ENCODE measurements at regions not wholly inside any gene's neighbourhood (a gene's known extent, or its start where the extent isn't known, plus 50 kb on each side); places are given as distances from the start of the nearest gene placed in this dataset.

GRCh38 chr5:38009749-38010358 lies 170.0 kb upstream of the GDNF start:
- in situ Hi-C loops (cut with HindIII; ENCODE audit: low pct_unique_long_range_greater_than_20kb, low sequenced_read_pairs) = no loop called here
- H3K4me1 ChIP-seq (ENCODE audit: control insufficient read depth, insufficient read depth, low read length) = no peaks in the 10 kb centered on the region
- H3K27ac ChIP-seq (ENCODE audit: low read length) = no peak overlapping the region
- CTCF ChIA-PET = no interaction called here
- peaks cover 18% of the 10 kb centered on the region for H3K27me3 ChIP-seq (ENCODE audit: control insufficient read depth, insufficient read depth, low read length)
- TF ChIP-seq POLR2AphosphoS5 (IDR thresholded peaks at IDR 0.05; ENCODE audit: low read depth, low read length) = no peak
- no peak for TF ChIP-seq SIN3A (IDR thresholded peaks at IDR 0.05; ENCODE audit: borderline replicate concordance, insufficient read depth, low read depth, low read length)
- TF ChIP-seq CTCF (IDR thresholded peaks at IDR 0.05) = no peak
- no peak for TF ChIP-seq TCF7L2 (IDR thresholded peaks at IDR 0.05; ENCODE audit: low read depth, low read length)
- no peak for TF ChIP-seq REST (IDR thresholded peaks at IDR 0.05; ENCODE audit: insufficient read depth in 1 of 2, low read depth in 2 of 2, low read length in 1 of 2)
- no peak for ATAC-seq
- BruUV-seq (replicated peaks) = no TSS peak
- intact Hi-C loops (cut with micrococcal nuclease; ENCODE audit: unreplicated experiment) = no loop called here
- no peaks in the 10 kb centered on the region for H3K9me3 ChIP-seq (ENCODE audit: control insufficient read depth, insufficient read depth, low read depth, low read length)
- H3K4me3 ChIP-seq (ENCODE audit: low read depth in 2 of 2, low read length in 2 of 2) = no peak overlapping the region
- POLR2A ChIA-PET = no interaction called here
- no peak for DNase-seq (ENCODE audit: low read depth, low spot score)
- H3K36me3 ChIP-seq (ENCODE audit: control insufficient read depth, insufficient read depth, low read length) = no peaks in the 10 kb centered on the region

GRCh38 chr5:38008198-38008597 lies 168.4 kb upstream of the GDNF start:
- H3K9me3 ChIP-seq (ENCODE audit: control insufficient read depth, insufficient read depth, low read depth, low read length) = no peaks in the 10 kb centered on the region
- TF ChIP-seq POLR2AphosphoS5 (IDR thresholded peaks at IDR 0.05; ENCODE audit: low read depth, low read length) (no peak), REST (IDR thresholded peaks at IDR 0.05; ENCODE audit: insufficient read depth in 1 of 2, low read depth in 2 of 2, low read length in 1 of 2) (no peak), CTCF (IDR thresholded peaks at IDR 0.05) (no peak), SIN3A (IDR thresholded peaks at IDR 0.05; ENCODE audit: borderline replicate concordance, insufficient read depth, low read depth, low read length) (no peak)
- BruUV-seq (replicated peaks) = no TSS peak
- DNase-seq (ENCODE audit: low read depth, low spot score) = no peak
- ChIA-PET POLR2A (no interaction called here), CTCF (no interaction called here)
- H3K27me3 ChIP-seq (ENCODE audit: control insufficient read depth, insufficient read depth, low read length) = peaks cover 19% of the 10 kb centered on the region
- no peak overlapping the region for H3K4me3 ChIP-seq (ENCODE audit: low read depth in 2 of 2, low read length in 2 of 2)
- in situ Hi-C loops (cut with HindIII; ENCODE audit: low pct_unique_long_range_greater_than_20kb, low sequenced_read_pairs) (no loop called here), intact Hi-C loops (cut with micrococcal nuclease; ENCODE audit: unreplicated experiment) (no loop called here)
- H3K4me1 ChIP-seq (ENCODE audit: control insufficient read depth, insufficient read depth, low read length) = no peaks in the 10 kb centered on the region
- H3K27ac ChIP-seq (ENCODE audit: low read length) = no peak overlapping the region
- H3K36me3 ChIP-seq (ENCODE audit: control insufficient read depth, insufficient read depth, low read length) = no peaks in the 10 kb centered on the region
- no peak for ATAC-seq
